Hematopoietic multipotent progenitor cell treated with erythropoietin and hydrocortisone succinate and interleukin-3 and kit ligand, for 8 days (in vitro differentiated cells): ENCODE measurements at regions not wholly inside any gene's neighbourhood (a gene's known extent, or its start where the extent isn't known, plus 50 kb on each side); places are given as distances from the start of the nearest gene placed in this dataset.

Experiments used
- DNase-seq: peaks from one replicate; pipeline ENCODE4 v3.0.0-alpha.2; 2015

- no peak for DNase-seq
These were observed 159.3 kb downstream of the CAND1 start for GRCh38 chr12:67428431-67428830.

- DNase-seq, result no peak
These were observed 161.7 kb downstream of the CAND1 start for GRCh38 chr12:67430708-67431335.

- no peak for DNase-seq
These were observed 162.4 kb downstream of the CAND1 start for GRCh38 chr12:67431411-67432020.

- no peak for DNase-seq
These were observed 164.4 kb downstream of the CAND1 start for GRCh38 chr12:67433385-67434175.

GRCh38 chr12:67434671-67435370, 165.7 kb downstream of the CAND1 start:
- no peak for DNase-seq

- DNase-seq, result no peak
These were observed 167.1 kb downstream of the CAND1 start for GRCh38 chr12:67436230-67436629.

GRCh38 chr12:67437011-67437410, 167.9 kb downstream of the CAND1 start:
- DNase-seq, result no peak

- no peak for DNase-seq
These were observed 170.5 kb downstream of the CAND1 start for GRCh38 chr12:67439611-67440010.

GRCh38 chr12:67441736-67442346, 172.7 kb downstream of the CAND1 start:
- DNase-seq, result peak; percentile 70

GRCh38 chr12:67442347-67442841, 173.2 kb downstream of the CAND1 start:
- no peak for DNase-seq

- DNase-seq, result no peak
These were observed 173.7 kb downstream of the CAND1 start for GRCh38 chr12:67442896-67443295.

GRCh38 chr12:67444542-67444941, 175.4 kb downstream of the CAND1 start:
- no peak for DNase-seq

- no peak for DNase-seq
These were observed 177.6 kb downstream of the CAND1 start for GRCh38 chr12:67446716-67447115.

- DNase-seq, result no peak
These were observed 178.0 kb downstream of the CAND1 start for GRCh38 chr12:67447180-67447579.

GRCh38 chr12:67449591-67450052, 180.5 kb downstream of the CAND1 start:
- no peak for DNase-seq

GRCh38 chr12:67450441-67450840, 181.3 kb downstream of the CAND1 start:
- no peak for DNase-seq

- DNase-seq, result no peak
These were observed 182.0 kb downstream of the CAND1 start for GRCh38 chr12:67451206-67451605.

- no peak for DNase-seq
These were observed 183.1 kb downstream of the CAND1 start for GRCh38 chr12:67452119-67452805.

GRCh38 chr12:67453191-67453590, 184.0 kb downstream of the CAND1 start:
- DNase-seq, result no peak

GRCh38 chr12:67455236-67455635, 186.1 kb downstream of the CAND1 start:
- no peak for DNase-seq

- no peak for DNase-seq
These were observed 187.3 kb downstream of the CAND1 start for GRCh38 chr12:67456431-67456901.

- no peak for DNase-seq
These were observed 188.0 kb downstream of the CAND1 start for GRCh38 chr12:67457136-67457535.
